Esophagus squamous epithelium (tissue), 4 donors: ENCODE measurements at regions not wholly inside any gene's neighbourhood (a gene's known extent, or its start where the extent isn't known, plus 50 kb on each side); places are given as distances from the start of the nearest gene placed in this dataset.

Experiments
- CTCF ChIP-seq, 6 experiments: fragments of 450-650 bp in 4 of 6; fragments of 200-600 bp in 2 of 6; sonication (generic) in 2 of 6; IDR thresholded peaks; one replicate each; pipeline ENCODE4 v1.5.1; 2016 to 2019; ENCODE audit warnings: antibody characterized with exemption in 6 of 6, mild to moderate bottlenecking in 4 of 6, moderate library complexity in 4 of 6
- POLR2A ChIP-seq, 4 donors: fragments of 450-650 bp; IDR thresholded peaks; one replicate each; pipeline ENCODE4 v1.6.1; 2017; ENCODE audit warnings: antibody characterized with exemption in 4 of 4, mild to moderate bottlenecking in 4 of 4, moderate library complexity in 3 of 4

- TF ChIP-seq POLR2A (IDR thresholded peaks at IDR 0.05), result no peak
- TF ChIP-seq CTCF (IDR thresholded peaks at IDR 0.05), result no peak
Measured at GRCh38 chr15:87563869-87564268, 692.7 kb downstream of the NTRK3 start.
